ENCODE measurements at regions not wholly inside any gene's neighbourhood (a gene's known extent, or its start where the extent isn't known, plus 50 kb on each side); places are given as distances from the start of the nearest gene placed in this dataset.

DNA sequence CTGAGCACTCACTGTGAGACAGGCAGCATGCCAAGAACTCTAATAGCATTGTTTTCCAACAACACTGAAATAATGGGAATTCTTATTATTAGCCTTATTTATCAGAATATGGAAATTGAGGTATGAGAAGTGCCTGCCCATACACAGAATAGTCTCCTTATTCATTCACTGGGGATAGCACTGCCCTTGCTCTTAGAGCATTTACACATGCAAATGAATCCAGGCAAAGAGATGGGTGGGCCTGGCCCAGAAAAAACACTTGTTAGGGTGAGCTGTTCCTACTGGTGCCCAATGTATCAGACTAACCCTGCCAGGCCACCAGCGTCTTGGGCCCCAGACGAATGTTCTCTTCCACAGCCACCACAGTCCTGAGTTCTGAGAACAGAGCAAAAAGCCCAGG is 112.9 kb downstream of the TUBA3C start:
- H3K4me3 ChIP-seq (ENCODE audit: low read depth, low read length) = no peak overlapping the region
- peaks cover 2% of the 10 kb centered on the region for H3K27me3 Mint-ChIP-seq (ENCODE audit: insufficient read depth, unreplicated experiment)
- BruUV-seq (replicated peaks) = no TSS peak
- ChIA-PET POLR2A (no interaction called here), CTCF (no interaction called here)
- H3K4me3 Mint-ChIP-seq (ENCODE audit: unreplicated experiment) = no peak overlapping the region
- DNase-seq = no peak
- peaks cover 3% of the 10 kb centered on the region; the same call in 1 of the 2 replicates for H3K9me3 ChIP-seq
- H3K27me3 ChIP-seq (replicated peaks; ENCODE audit: control insufficient read depth, insufficient read depth, low read length) = no peaks in the 10 kb centered on the region
- TF ChIP-seq, protein P1, sequence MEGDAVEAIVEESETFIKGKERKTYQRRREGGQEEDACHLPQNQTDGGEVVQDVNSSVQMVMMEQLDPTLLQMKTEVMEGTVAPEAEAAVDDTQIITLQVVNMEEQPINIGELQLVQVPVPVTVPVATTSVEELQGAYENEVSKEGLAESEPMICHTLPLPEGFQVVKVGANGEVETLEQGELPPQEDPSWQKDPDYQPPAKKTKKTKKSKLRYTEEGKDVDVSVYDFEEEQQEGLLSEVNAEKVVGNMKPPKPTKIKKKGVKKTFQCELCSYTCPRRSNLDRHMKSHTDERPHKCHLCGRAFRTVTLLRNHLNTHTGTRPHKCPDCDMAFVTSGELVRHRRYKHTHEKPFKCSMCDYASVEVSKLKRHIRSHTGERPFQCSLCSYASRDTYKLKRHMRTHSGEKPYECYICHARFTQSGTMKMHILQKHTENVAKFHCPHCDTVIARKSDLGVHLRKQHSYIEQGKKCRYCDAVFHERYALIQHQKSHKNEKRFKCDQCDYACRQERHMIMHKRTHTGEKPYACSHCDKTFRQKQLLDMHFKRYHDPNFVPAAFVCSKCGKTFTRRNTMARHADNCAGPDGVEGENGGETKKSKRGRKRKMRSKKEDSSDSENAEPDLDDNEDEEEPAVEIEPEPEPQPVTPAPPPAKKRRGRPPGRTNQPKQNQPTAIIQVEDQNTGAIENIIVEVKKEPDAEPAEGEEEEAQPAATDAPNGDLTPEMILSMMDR (IDR thresholded peaks at IDR 0.05; ENCODE audit: insufficient read depth in 1 of 2, low read depth in 1 of 2, low read length in 1 of 2, severe bottlenecking in 1 of 2, unreplicated experiment in 1 of 2) = no peak
- intact Hi-C loops (cut with micrococcal nuclease; ENCODE audit: unreplicated experiment) = no loop called here
- H3K27ac Mint-ChIP-seq (ENCODE audit: unreplicated experiment) = no peak overlapping the region
- no peaks in the 10 kb centered on the region for H3K4me1 ChIP-seq
- no peaks in the 10 kb centered on the region for H3K4me1 Mint-ChIP-seq (ENCODE audit: low read depth, unreplicated experiment)
- H3K36me3 Mint-ChIP-seq (ENCODE audit: insufficient read depth, unreplicated experiment) = no peaks in the 10 kb centered on the region
- no peaks in the 10 kb centered on the region for H3K36me3 ChIP-seq (ENCODE audit: control insufficient read depth, insufficient read depth, low read length)
- H3K9me3 Mint-ChIP-seq (ENCODE audit: unreplicated experiment) = peaks cover 12% of the 10 kb centered on the region

DNA sequence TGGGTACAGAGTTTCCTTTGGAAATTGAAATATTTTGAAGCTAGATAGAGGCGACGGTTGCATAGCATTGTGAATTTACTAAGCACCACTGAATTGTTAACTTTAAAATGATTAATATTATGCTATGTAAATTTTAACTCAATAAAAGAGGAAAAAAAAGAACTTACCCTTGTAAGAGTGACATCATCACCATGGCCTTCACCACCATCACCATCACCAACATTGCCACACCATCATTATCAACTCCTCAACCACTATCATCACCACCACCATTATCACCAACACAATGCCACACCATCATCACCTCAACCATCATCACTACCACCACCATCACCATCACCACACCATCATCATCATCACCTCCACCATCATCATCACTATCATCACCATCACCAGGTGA is 113.9 kb downstream of the TUBA3C start:
- H3K4me1 ChIP-seq = no peaks in the 10 kb centered on the region
- no peaks in the 10 kb centered on the region for H3K36me3 ChIP-seq (ENCODE audit: control insufficient read depth, insufficient read depth, low read length)
- BruUV-seq (replicated peaks) = no TSS peak
- no peaks in the 10 kb centered on the region for H3K27me3 ChIP-seq (replicated peaks; ENCODE audit: control insufficient read depth, insufficient read depth, low read length)
- peaks cover 12% of the 10 kb centered on the region for H3K9me3 Mint-ChIP-seq (ENCODE audit: unreplicated experiment)
- CTCF ChIA-PET = no interaction called here
- no peaks in the 10 kb centered on the region for H3K4me1 Mint-ChIP-seq (ENCODE audit: low read depth, unreplicated experiment)
- intact Hi-C loops (cut with micrococcal nuclease; ENCODE audit: unreplicated experiment) = no loop called here
- H3K27me3 Mint-ChIP-seq (ENCODE audit: insufficient read depth, unreplicated experiment) = peaks cover 2% of the 10 kb centered on the region
- no peak for DNase-seq
- POLR2A ChIA-PET = no interaction called here
- TF ChIP-seq, protein P1 (IDR thresholded peaks at IDR 0.05; ENCODE audit: insufficient read depth in 1 of 2, low read depth in 1 of 2, low read length in 1 of 2, severe bottlenecking in 1 of 2, unreplicated experiment in 1 of 2) = no peak
- H3K9me3 ChIP-seq = peaks cover 3% of the 10 kb centered on the region; the same call in 1 of the 2 replicates
- no peak overlapping the region for H3K4me3 Mint-ChIP-seq (ENCODE audit: unreplicated experiment)
- H3K27ac Mint-ChIP-seq (ENCODE audit: unreplicated experiment) = no peak overlapping the region
- no peaks in the 10 kb centered on the region for H3K36me3 Mint-ChIP-seq (ENCODE audit: insufficient read depth, unreplicated experiment)
- no peak overlapping the region for H3K4me3 ChIP-seq (ENCODE audit: low read depth, low read length)

DNA sequence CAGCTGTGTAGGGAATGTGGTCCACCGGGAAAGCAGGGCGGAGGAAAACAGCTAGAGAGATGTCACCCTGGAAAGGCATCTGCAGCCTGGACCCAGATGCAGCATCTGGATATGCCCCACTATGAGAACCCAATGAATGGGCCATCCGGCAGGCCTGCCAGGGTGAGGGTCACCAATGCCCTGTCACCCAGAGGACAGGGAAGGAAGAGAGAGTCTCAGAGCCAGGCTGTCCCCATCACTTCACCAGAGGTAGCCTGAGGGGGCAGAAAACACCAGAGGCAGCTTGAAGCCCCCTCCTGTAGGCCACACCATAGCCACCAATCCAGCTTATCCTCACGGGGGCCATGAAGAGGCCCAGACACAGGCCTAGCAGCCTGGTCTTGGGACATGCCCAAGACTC is 118.8 kb downstream of the TUBA3C start:
- no peaks in the 10 kb centered on the region for H3K36me3 Mint-ChIP-seq (ENCODE audit: insufficient read depth, unreplicated experiment)
- Histone ChIP-seq H3K36me3 (ENCODE audit: control insufficient read depth, insufficient read depth, low read length) (no peaks in the 10 kb centered on the region), H3K27me3 (replicated peaks; ENCODE audit: control insufficient read depth, insufficient read depth, low read length) (no peaks in the 10 kb centered on the region), H3K4me3 (ENCODE audit: low read depth, low read length) (no peak overlapping the region), H3K4me1 (no peaks in the 10 kb centered on the region), H3K9me3 (peaks cover 3% of the 10 kb centered on the region; the same call in 1 of the 2 replicates)
- no peak overlapping the region for H3K4me3 Mint-ChIP-seq (ENCODE audit: unreplicated experiment)
- BruUV-seq (replicated peaks) = no TSS peak
- intact Hi-C loops (cut with micrococcal nuclease; ENCODE audit: unreplicated experiment) = no loop called here
- peaks cover 2% of the 10 kb centered on the region for H3K27me3 Mint-ChIP-seq (ENCODE audit: insufficient read depth, unreplicated experiment)
- H3K4me1 Mint-ChIP-seq (ENCODE audit: low read depth, unreplicated experiment) = no peaks in the 10 kb centered on the region
- ChIA-PET CTCF (no interaction called here), POLR2A (no interaction called here)
- peaks cover 12% of the 10 kb centered on the region for H3K9me3 Mint-ChIP-seq (ENCODE audit: unreplicated experiment)
- no peak for DNase-seq
- no peak overlapping the region for H3K27ac Mint-ChIP-seq (ENCODE audit: unreplicated experiment)
- TF ChIP-seq, protein P1 (IDR thresholded peaks at IDR 0.05; ENCODE audit: insufficient read depth in 1 of 2, low read depth in 1 of 2, low read length in 1 of 2, severe bottlenecking in 1 of 2, unreplicated experiment in 1 of 2) = no peak
